ENCODE measurements at regions not wholly inside any gene's neighbourhood (a gene's known extent, or its start where the extent isn't known, plus 50 kb on each side); places are given as distances from the start of the nearest gene placed in this dataset.

DNA sequence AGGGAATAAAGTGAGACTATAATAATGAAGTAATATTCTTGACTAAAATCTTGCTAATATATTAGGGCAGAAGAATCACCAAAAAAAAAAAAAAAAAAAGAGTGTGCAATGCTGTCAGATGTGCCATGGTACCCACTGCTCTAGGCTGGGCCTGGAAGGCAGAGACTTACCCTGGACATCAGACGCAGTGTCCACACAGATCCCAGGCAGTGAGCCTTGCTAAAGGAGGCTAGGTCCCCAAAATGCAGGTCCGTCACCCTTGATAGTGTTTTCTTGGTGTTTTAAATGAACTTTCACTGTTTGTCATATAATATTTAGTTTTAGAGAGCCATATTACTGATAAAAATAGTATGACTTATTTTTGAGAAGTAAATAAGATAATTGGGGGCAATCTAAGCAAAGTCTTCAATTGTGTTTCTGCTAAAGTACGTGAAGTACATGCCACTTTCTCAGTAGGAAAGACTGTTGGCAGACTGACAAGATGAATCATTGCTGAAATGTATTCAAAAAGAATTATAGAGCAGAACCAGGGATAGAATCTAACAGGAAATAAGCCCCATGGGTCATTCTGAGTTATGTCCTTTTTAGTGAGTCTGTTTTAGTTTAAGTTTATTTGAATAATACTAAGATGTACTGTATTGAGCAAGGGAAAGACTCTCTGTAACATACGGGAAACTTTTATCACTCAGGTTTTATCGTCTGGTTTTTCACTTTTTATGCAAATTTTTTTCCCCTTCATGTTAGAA, 74.6 kb upstream of the PDC start:
- no peak overlapping the region for H3K4me3 ChIP-seq (ENCODE audit: low read length)
- no peak for TF ChIP-seq CTCF (IDR thresholded peaks at IDR 0.05; ENCODE audit: insufficient read depth, low read depth, low read length, missing control alignments)
- DNase-seq (ENCODE audit: low read depth), result peak; percentile 89

- DNase-seq (ENCODE audit: low read depth), result no peak
Measured at GRCh38 chr1:186534401-186534800, 73.5 kb upstream of the PDC start.

GRCh38 chr1:186532466-186532865, 71.6 kb upstream of the PDC start:
- DNase-seq (ENCODE audit: low read depth), result no peak
- no peak overlapping the region for H3K4me3 ChIP-seq (ENCODE audit: low read length)
- TF ChIP-seq CTCF (IDR thresholded peaks at IDR 0.05; ENCODE audit: insufficient read depth, low read depth, low read length, missing control alignments), result no peak

More at GRCh38 chr1:186534401-186534800, 73.5 kb upstream of the PDC start:
- no peak overlapping the region for H3K4me3 ChIP-seq (ENCODE audit: low read length)
- no peak for TF ChIP-seq CTCF (IDR thresholded peaks at IDR 0.05; ENCODE audit: insufficient read depth, low read depth, low read length, missing control alignments)

GRCh38 chr1:186531561-186532165, 70.7 kb upstream of the PDC start:
- TF ChIP-seq CTCF (IDR thresholded peaks at IDR 0.05; ENCODE audit: insufficient read depth, low read depth, low read length, missing control alignments), result no peak
- DNase-seq (ENCODE audit: low read depth), result peak; percentile 41
- H3K4me3 ChIP-seq (ENCODE audit: low read length), result no peak overlapping the region

GRCh38 chr1:186530109-186530508, 69.2 kb upstream of the PDC start:
- H3K4me3 ChIP-seq (ENCODE audit: low read length), result no peak overlapping the region
- TF ChIP-seq CTCF (IDR thresholded peaks at IDR 0.05; ENCODE audit: insufficient read depth, low read depth, low read length, missing control alignments), result no peak
- DNase-seq (ENCODE audit: low read depth), result no peak

GRCh38 chr1:186519982-186520381, 59.1 kb upstream of the PDC start:
- no peak overlapping the region for H3K4me3 ChIP-seq (ENCODE audit: low read length)
- TF ChIP-seq CTCF (IDR thresholded peaks at IDR 0.05; ENCODE audit: insufficient read depth, low read depth, low read length, missing control alignments), result no peak
- DNase-seq (ENCODE audit: low read depth), result peak; percentile 44
